ENCODE measurements at regions not wholly inside any gene's neighbourhood (a gene's known extent, or its start where the extent isn't known, plus 50 kb on each side); places are given as distances from the start of the nearest gene placed in this dataset.

DNA sequence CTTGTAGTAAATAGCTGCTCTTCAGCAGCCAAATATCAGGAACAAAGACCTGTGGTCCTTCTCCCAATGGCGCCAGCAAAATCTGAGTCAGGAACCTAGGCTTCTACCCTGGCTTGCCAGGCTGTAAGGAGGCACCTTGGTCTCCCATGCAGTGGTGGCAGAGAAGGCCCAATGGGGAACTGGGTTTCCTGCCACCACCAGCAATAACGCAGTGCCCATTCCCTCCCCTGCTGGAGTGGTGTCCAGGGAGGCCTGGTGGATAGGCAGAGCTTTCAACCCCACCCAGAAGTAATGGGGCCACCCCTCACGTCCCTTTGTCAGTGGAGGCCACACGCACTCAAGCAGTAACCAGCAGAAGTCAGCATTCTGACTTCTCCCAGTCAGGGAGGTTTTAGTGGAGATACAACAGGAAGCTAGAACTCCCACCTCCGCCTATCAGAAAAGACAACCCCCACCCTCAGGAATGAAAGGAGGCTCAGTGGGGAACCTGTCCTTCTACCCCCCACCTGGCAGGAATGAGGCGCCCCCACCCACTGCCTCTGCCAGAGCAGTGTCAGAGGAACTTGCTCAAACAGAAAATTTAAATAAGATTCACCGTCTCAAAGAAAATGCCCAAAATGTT lies 132.4 kb downstream of the COPS8 start:
- TF ChIP-seq CTCF (conservative IDR thresholded peaks at IDR 0.05) (no peak), ZFX (IDR thresholded peaks at IDR 0.05) (no peak)
